CD4-positive, alpha-beta T cell treated with Interferon gamma for 1 hour (primary cell): ENCODE measurements at regions not wholly inside any gene's neighbourhood (a gene's known extent, or its start where the extent isn't known, plus 50 kb on each side); places are given as distances from the start of the nearest gene placed in this dataset.

ENCODE experiments used
- DNase-seq: peaks from one replicate; pipeline ENCODE4 v3.0.0-alpha.2; 2020

- no peak for DNase-seq
Observed at GRCh38 chr3:103385961-103386656, 951.3 kb downstream of the ZPLD1 start.

GRCh38 chr3:103388214-103388613, 953.4 kb downstream of the ZPLD1 start:
- DNase-seq: no peak

GRCh38 chr3:103389356-103389755, 954.5 kb downstream of the ZPLD1 start:
- no peak for DNase-seq

GRCh38 chr3:103393395-103394186, 958.8 kb downstream of the ZPLD1 start:
- no peak for DNase-seq

GRCh38 chr3:103403191-103403590, 968.4 kb downstream of the ZPLD1 start:
- DNase-seq: no peak

- no peak for DNase-seq
Observed at GRCh38 chr3:103406320-103406850, 971.6 kb downstream of the ZPLD1 start.

GRCh38 chr3:103410231-103410630, 975.4 kb downstream of the ZPLD1 start:
- no peak for DNase-seq

- no peak for DNase-seq
Observed at GRCh38 chr3:103421460-103421859, 986.6 kb downstream of the ZPLD1 start.

- no peak for DNase-seq
Observed at GRCh38 chr3:103437883-103438282, 1003.1 kb downstream of the ZPLD1 start.

- DNase-seq: no peak
Observed at GRCh38 chr3:103440539-103441203, 1005.9 kb downstream of the ZPLD1 start.

GRCh38 chr3:103446953-103447629, 1012.3 kb downstream of the ZPLD1 start:
- no peak for DNase-seq

GRCh38 chr3:103453152-103453551, 1018.3 kb downstream of the ZPLD1 start:
- no peak for DNase-seq

- DNase-seq: no peak
Observed at GRCh38 chr3:103459815-103460214, 1025.0 kb downstream of the ZPLD1 start.

GRCh38 chr3:103470498-103470897, 1035.7 kb downstream of the ZPLD1 start:
- DNase-seq: no peak

GRCh38 chr3:103494011-103494410, 1059.2 kb downstream of the ZPLD1 start:
- DNase-seq: no peak

GRCh38 chr3:103494512-103494911, 1059.7 kb downstream of the ZPLD1 start:
- no peak for DNase-seq

- no peak for DNase-seq
Observed at GRCh38 chr3:103495186-103495585, 1060.4 kb downstream of the ZPLD1 start.

GRCh38 chr3:103499132-103499900, 1064.5 kb downstream of the ZPLD1 start:
- DNase-seq: no peak

GRCh38 chr3:103499967-103500366, 1065.2 kb downstream of the ZPLD1 start:
- no peak for DNase-seq

GRCh38 chr3:103510760-103511159, 1075.9 kb downstream of the ZPLD1 start:
- DNase-seq: no peak

- no peak for DNase-seq
Observed at GRCh38 chr3:103511891-103512290, 1077.1 kb downstream of the ZPLD1 start.

GRCh38 chr3:103512595-103512994, 1077.8 kb downstream of the ZPLD1 start:
- DNase-seq: no peak
